HEK293 (cell line): ENCODE measurements at regions not wholly inside any gene's neighbourhood (a gene's known extent, or its start where the extent isn't known, plus 50 kb on each side); places are given as distances from the start of the nearest gene placed in this dataset.

Experiments used
- MYNN ChIP-seq: fragments of 450-650 bp; formaldehyde crosslinking; IDR thresholded peaks from 2 replicates; pipeline ENCODE4 v1.5.1; 2016; ENCODE audit warnings: missing biosample characterization, missing genetic modification characterization, borderline replicate concordance
- SP2 ChIP-seq: fragments of 450-650 bp; formaldehyde crosslinking; IDR thresholded peaks from 2 replicates; pipeline ENCODE4 v1.5.1; 2016; ENCODE audit warnings: missing biosample characterization, missing genetic modification characterization
- YY1 ChIP-seq: fragments of 450-650 bp; formaldehyde crosslinking; IDR thresholded peaks from 2 replicates; pipeline ENCODE4 v1.5.1; 2018; ENCODE audit warnings: missing biosample characterization, missing genetic modification characterization
- ZNF214 ChIP-seq: fragments of 450-650 bp; formaldehyde crosslinking; IDR thresholded peaks from 2 replicates; pipeline ENCODE4 v1.5.1; 2017; ENCODE audit warnings: missing biosample characterization, mild to moderate bottlenecking, missing genetic modification characterization, borderline replicate concordance
- ZNF239 ChIP-seq: fragments of 450-650 bp; formaldehyde crosslinking; IDR thresholded peaks from 2 replicates; pipeline ENCODE4 v1.5.1; 2016; ENCODE audit warnings: missing biosample characterization, missing genetic modification characterization
- ZNF416 ChIP-seq: fragments of 450-650 bp; formaldehyde crosslinking; IDR thresholded peaks from 2 replicates; pipeline ENCODE4 v1.5.1; 2016; ENCODE audit warnings: missing biosample characterization, missing genetic modification characterization
- ZNF549 ChIP-seq: fragments of 450-650 bp; IDR thresholded peaks from 2 replicates; pipeline ENCODE4 v1.5.1; 2018; ENCODE audit warnings: missing biosample characterization, missing genetic modification characterization, mild to moderate bottlenecking, inconsistent platforms, moderate library complexity
- TF ChIP-seq, protein P1 (sequence below): fragments of 450-650 bp; formaldehyde crosslinking; IDR thresholded peaks from 2 replicates; pipeline ENCODE4 v1.5.1; 2016; ENCODE audit warnings: missing biosample characterization, missing genetic modification characterization
- TF ChIP-seq, protein P2 (sequence below): fragments of 450-650 bp; formaldehyde crosslinking; IDR thresholded peaks from 2 replicates; pipeline ENCODE4 v1.5.1; 2016; ENCODE audit warnings: missing biosample characterization, missing genetic modification characterization
- TF ChIP-seq, protein P3 (sequence below): fragments of 450-650 bp; IDR thresholded peaks from 2 replicates; pipeline ENCODE4 v1.5.1; 2018; ENCODE audit warnings: missing biosample characterization, mild to moderate bottlenecking, missing genetic modification characterization

DNA sequence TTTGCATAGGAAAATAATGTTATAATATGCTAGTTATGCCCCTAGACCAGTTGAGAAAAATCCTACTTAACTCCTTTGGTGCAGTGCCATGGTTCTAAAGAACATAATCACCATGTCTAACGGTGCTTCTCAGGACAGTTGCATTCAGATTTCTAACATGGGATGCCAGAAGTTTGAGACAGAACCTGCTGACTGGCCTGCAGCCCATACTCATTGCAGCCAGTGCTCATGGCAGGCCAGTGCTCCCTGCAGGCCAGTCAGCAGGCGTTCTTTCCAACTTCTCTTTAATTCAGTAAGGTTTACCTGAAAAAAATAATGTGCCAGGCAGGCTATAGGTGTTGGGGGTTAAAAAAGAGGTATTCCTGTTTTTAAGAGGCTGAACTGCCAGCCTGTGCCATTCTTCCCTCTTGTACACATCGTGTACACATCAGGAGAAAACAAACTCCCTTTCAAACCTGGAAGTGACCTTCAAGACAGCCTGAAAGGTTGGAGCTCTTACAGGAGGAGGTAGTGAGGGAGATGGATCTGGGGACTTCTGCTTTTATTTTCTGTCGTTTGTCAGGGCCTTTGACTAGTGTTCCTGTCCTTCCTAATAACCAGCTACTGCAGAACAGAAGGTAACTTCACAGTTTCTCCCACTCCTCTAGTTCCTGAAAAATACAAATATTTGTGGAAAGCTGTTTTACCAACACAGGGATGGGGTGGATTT is 146.0 kb upstream of the MAGI3 start:
- TF ChIP-seq, protein P1, sequence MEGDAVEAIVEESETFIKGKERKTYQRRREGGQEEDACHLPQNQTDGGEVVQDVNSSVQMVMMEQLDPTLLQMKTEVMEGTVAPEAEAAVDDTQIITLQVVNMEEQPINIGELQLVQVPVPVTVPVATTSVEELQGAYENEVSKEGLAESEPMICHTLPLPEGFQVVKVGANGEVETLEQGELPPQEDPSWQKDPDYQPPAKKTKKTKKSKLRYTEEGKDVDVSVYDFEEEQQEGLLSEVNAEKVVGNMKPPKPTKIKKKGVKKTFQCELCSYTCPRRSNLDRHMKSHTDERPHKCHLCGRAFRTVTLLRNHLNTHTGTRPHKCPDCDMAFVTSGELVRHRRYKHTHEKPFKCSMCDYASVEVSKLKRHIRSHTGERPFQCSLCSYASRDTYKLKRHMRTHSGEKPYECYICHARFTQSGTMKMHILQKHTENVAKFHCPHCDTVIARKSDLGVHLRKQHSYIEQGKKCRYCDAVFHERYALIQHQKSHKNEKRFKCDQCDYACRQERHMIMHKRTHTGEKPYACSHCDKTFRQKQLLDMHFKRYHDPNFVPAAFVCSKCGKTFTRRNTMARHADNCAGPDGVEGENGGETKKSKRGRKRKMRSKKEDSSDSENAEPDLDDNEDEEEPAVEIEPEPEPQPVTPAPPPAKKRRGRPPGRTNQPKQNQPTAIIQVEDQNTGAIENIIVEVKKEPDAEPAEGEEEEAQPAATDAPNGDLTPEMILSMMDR (tag by site-specific recombination) = no peak
- TF ChIP-seq, protein P2, sequence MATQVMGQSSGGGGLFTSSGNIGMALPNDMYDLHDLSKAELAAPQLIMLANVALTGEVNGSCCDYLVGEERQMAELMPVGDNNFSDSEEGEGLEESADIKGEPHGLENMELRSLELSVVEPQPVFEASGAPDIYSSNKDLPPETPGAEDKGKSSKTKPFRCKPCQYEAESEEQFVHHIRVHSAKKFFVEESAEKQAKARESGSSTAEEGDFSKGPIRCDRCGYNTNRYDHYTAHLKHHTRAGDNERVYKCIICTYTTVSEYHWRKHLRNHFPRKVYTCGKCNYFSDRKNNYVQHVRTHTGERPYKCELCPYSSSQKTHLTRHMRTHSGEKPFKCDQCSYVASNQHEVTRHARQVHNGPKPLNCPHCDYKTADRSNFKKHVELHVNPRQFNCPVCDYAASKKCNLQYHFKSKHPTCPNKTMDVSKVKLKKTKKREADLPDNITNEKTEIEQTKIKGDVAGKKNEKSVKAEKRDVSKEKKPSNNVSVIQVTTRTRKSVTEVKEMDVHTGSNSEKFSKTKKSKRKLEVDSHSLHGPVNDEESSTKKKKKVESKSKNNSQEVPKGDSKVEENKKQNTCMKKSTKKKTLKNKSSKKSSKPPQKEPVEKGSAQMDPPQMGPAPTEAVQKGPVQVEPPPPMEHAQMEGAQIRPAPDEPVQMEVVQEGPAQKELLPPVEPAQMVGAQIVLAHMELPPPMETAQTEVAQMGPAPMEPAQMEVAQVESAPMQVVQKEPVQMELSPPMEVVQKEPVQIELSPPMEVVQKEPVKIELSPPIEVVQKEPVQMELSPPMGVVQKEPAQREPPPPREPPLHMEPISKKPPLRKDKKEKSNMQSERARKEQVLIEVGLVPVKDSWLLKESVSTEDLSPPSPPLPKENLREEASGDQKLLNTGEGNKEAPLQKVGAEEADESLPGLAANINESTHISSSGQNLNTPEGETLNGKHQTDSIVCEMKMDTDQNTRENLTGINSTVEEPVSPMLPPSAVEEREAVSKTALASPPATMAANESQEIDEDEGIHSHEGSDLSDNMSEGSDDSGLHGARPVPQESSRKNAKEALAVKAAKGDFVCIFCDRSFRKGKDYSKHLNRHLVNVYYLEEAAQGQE (tag by site-specific recombination) = no peak
- TF ChIP-seq SP2 (tag by site-specific recombination) = no peak
- no peak for TF ChIP-seq YY1 (tag by site-specific recombination)
- TF ChIP-seq MYNN (tag by site-specific recombination) = no peak
- TF ChIP-seq, protein P3, sequence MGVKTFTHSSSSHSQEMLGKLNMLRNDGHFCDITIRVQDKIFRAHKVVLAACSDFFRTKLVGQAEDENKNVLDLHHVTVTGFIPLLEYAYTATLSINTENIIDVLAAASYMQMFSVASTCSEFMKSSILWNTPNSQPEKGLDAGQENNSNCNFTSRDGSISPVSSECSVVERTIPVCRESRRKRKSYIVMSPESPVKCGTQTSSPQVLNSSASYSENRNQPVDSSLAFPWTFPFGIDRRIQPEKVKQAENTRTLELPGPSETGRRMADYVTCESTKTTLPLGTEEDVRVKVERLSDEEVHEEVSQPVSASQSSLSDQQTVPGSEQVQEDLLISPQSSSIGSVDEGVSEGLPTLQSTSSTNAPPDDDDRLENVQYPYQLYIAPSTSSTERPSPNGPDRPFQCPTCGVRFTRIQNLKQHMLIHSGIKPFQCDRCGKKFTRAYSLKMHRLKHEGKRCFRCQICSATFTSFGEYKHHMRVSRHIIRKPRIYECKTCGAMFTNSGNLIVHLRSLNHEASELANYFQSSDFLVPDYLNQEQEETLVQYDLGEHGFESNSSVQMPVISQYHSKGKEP (tag by site-specific recombination) = no peak
- TF ChIP-seq ZNF416 (tag by site-specific recombination) = no peak
- TF ChIP-seq ZNF549 (tag by site-specific recombination) = no peak
- no peak for TF ChIP-seq ZNF214
- no peak for TF ChIP-seq ZNF239
